ENCODE measurements at regions not wholly inside any gene's neighbourhood (a gene's known extent, or its start where the extent isn't known, plus 50 kb on each side); places are given as distances from the start of the nearest gene placed in this dataset.
A peak's percentile ranks its signal among the peaks of the same experiment; 100 is the strongest.

DNA sequence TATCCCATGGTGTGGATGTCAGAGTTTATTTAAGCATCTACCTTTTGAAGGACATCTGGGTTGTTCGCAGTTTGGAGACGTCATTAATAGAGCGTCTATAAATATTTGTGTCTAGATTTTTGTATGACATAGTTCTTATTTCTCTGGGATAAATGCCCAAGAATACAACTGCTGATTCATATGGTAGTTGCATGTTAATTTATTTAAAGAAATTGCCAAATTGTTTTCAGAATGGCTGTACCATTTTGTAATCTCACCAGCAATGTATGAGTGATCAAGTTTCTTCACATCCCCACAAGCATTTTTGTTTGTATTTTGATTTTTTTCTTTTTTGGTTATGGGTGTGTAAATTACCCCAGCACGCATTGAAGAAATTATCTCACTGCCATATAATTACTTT is 656.9 kb downstream of the NTRK3 start:
- Histone ChIP-seq H3K56ac (ENCODE audit: extremely low read depth, insufficient read depth, low read length) (no peak overlapping the region), H2BK15ac (ENCODE audit: low read depth, low read length) (no peak overlapping the region), H4K5ac (ENCODE audit: low read depth, low read length) (no peak overlapping the region), H3K36me3 (ENCODE audit: control insufficient read depth, insufficient read depth, low read length) (no peaks in the 10 kb centered on the region), H3K27ac (ENCODE audit: insufficient read depth, low read length) (no peak overlapping the region), H3K9me1 (ENCODE audit: insufficient read depth, low read length) (no peaks in the 10 kb centered on the region), H3K9me3 (ENCODE audit: control insufficient read depth, insufficient read depth, low read length) (no peaks in the 10 kb centered on the region), H3K18ac (ENCODE audit: low read depth, low read length) (no peak overlapping the region), H3K23ac (ENCODE audit: low read depth, low read length) (no peak overlapping the region), H2AFZ (replicated peaks; ENCODE audit: low read length, poor library complexity) (no peak overlapping the region), H3K4me2 (ENCODE audit: low read depth, low read length) (no peak overlapping the region), H3K9ac (ENCODE audit: low read depth, low read length) (no peak overlapping the region), H2AK5ac (ENCODE audit: low read depth, low read length) (no peak overlapping the region), H3K79me1 (ENCODE audit: low read depth in 1 of 2, low read length in 2 of 2) (no peaks in the 10 kb centered on the region), H4K20me1 (ENCODE audit: insufficient read depth, low read length) (no peaks in the 10 kb centered on the region), H2BK120ac (ENCODE audit: low read depth, low read length) (no peak overlapping the region), H3K4me1 (ENCODE audit: control insufficient read depth, insufficient read depth, low read length) (no peaks in the 10 kb centered on the region), H3K14ac (replicated peaks; ENCODE audit: low read depth, low read length) (no peak overlapping the region), H3K27me3 (ENCODE audit: control insufficient read depth, insufficient read depth, low read length) (no peaks in the 10 kb centered on the region), H2BK5ac (ENCODE audit: low read depth, low read length, poor library complexity, severe bottlenecking) (no peak overlapping the region), H2BK20ac (ENCODE audit: low read depth, low read length) (no peak overlapping the region), H4K8ac (ENCODE audit: low read depth in 2 of 2, low read length in 2 of 2) (no peak overlapping the region), H2AK9ac (replicated peaks; ENCODE audit: low read depth, low read length, poor library complexity) (no peak overlapping the region), H4K91ac (ENCODE audit: insufficient read depth, low read depth, low read length) (no peak overlapping the region), H3K4me3 (ENCODE audit: insufficient read depth, low read depth, low read length) (no peak overlapping the region), H3K4ac (ENCODE audit: low read depth, low read length) (no peak overlapping the region)
- ATAC-seq (ENCODE audit: low read depth), result peak; percentile 27; the same call in 1 of the 2 replicates
- intact Hi-C loops (cut with micrococcal nuclease) (loop anchor here (1.0 to 10.0 kb wide), 3 partner anchors 255 to 1735 kb away; no protein-coding TSS in a partner anchor), in situ Hi-C loops (cut with MboI; ENCODE audit: low sequenced_read_pairs) (no loop called here), dilution Hi-C loops (cut with HindIII; ENCODE audit: low sequenced_read_pairs, unreplicated experiment) (no loop called here)
- CTCF ChIA-PET, result no interaction called here
- no TSS peak for BruUV-seq (replicated peaks)
- POLR2A ChIA-PET (ENCODE audit: unreplicated experiment), result no interaction called here
- DNase-seq, result peak; percentile 31
- no CpG with 5 or more reads among the region's 4 CpGs for WGBS, 2 experiments (ENCODE audit: extremely low coverage in 2 of 2, insufficient read length in 1 of 2)
- TF ChIP-seq, protein P1, sequence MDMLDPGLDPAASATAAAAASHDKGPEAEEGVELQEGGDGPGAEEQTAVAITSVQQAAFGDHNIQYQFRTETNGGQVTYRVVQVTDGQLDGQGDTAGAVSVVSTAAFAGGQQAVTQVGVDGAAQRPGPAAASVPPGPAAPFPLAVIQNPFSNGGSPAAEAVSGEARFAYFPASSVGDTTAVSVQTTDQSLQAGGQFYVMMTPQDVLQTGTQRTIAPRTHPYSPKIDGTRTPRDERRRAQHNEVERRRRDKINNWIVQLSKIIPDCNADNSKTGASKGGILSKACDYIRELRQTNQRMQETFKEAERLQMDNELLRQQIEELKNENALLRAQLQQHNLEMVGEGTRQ (IDR thresholded peaks at IDR 0.05; ENCODE audit: low read depth, low read length), result no peak
- TF ChIP-seq RCOR1 (IDR thresholded peaks at IDR 0.05; ENCODE audit: insufficient replicate concordance, low read length) (no peak), MXI1 (IDR thresholded peaks at IDR 0.05; ENCODE audit: borderline replicate concordance, low read depth, low read length) (no peak), MAFK (IDR thresholded peaks at IDR 0.05; ENCODE audit: low read depth, low read length) (no peak), RAD21 (IDR thresholded peaks at IDR 0.05; ENCODE audit: low read length) (no peak), POLR2A (IDR thresholded peaks at IDR 0.05; ENCODE audit: low read depth, low read length) (no peak), FOS (IDR thresholded peaks at IDR 0.05; ENCODE audit: low read depth, low read length) (no peak)
- TF ChIP-seq, protein P2, sequence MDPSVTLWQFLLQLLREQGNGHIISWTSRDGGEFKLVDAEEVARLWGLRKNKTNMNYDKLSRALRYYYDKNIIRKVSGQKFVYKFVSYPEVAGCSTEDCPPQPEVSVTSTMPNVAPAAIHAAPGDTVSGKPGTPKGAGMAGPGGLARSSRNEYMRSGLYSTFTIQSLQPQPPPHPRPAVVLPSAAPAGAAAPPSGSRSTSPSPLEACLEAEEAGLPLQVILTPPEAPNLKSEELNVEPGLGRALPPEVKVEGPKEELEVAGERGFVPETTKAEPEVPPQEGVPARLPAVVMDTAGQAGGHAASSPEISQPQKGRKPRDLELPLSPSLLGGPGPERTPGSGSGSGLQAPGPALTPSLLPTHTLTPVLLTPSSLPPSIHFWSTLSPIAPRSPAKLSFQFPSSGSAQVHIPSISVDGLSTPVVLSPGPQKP (IDR thresholded peaks at IDR 0.05; ENCODE audit: borderline replicate concordance, low read depth, low read length), result no peak
- TF ChIP-seq, protein P3, sequence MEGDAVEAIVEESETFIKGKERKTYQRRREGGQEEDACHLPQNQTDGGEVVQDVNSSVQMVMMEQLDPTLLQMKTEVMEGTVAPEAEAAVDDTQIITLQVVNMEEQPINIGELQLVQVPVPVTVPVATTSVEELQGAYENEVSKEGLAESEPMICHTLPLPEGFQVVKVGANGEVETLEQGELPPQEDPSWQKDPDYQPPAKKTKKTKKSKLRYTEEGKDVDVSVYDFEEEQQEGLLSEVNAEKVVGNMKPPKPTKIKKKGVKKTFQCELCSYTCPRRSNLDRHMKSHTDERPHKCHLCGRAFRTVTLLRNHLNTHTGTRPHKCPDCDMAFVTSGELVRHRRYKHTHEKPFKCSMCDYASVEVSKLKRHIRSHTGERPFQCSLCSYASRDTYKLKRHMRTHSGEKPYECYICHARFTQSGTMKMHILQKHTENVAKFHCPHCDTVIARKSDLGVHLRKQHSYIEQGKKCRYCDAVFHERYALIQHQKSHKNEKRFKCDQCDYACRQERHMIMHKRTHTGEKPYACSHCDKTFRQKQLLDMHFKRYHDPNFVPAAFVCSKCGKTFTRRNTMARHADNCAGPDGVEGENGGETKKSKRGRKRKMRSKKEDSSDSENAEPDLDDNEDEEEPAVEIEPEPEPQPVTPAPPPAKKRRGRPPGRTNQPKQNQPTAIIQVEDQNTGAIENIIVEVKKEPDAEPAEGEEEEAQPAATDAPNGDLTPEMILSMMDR (conservative IDR thresholded peaks at IDR 0.05; ENCODE audit: low read depth, low read length), result no peak
